Mesendoderm (in vitro differentiated cells): ENCODE measurements at regions not wholly inside any gene's neighbourhood (a gene's known extent, or its start where the extent isn't known, plus 50 kb on each side); places are given as distances from the start of the nearest gene placed in this dataset.
"Not testable (repeated sequence)": the region's sequence is repeated elsewhere in the genome, so short reads cannot be mapped to it uniquely, and the experiment has no call there.

Experiments used
- DNase-seq: peaks from one replicate; pipeline ENCODE4 v3.0.0; 2013
- H2AK5ac ChIP-seq: 2 replicates; pipeline ENCODE4 v1.6.1; 2013; ENCODE audit warnings: low read length, inconsistent platforms
- H2BK120ac ChIP-seq: 2 replicates; pipeline ENCODE4 v1.6.1; 2013; ENCODE audit warnings: low read depth, mild to moderate bottlenecking, low read length, moderate library complexity, mixed read lengths
- H2BK15ac ChIP-seq: replicated peaks from 2 replicates; pipeline ENCODE4 v1.6.1; 2013; ENCODE audit warnings: low read depth, mild to moderate bottlenecking, moderate library complexity
- H2BK5ac ChIP-seq: 2 replicates; pipeline ENCODE4 v1.6.1; 2013; ENCODE audit warnings: low read length, inconsistent platforms
- H3K18ac ChIP-seq: 2 replicates; pipeline ENCODE4 v1.6.1; 2013; ENCODE audit warnings: mild to moderate bottlenecking, low read length, mixed read lengths
- H3K23ac ChIP-seq: one replicate; pipeline ENCODE4 v1.6.1; 2013; ENCODE audit warnings: low read length
- H3K27ac ChIP-seq: 2 replicates; pipeline ENCODE4 v1.5.1; 2013; ENCODE audit warnings: low read depth, mild to moderate bottlenecking, inconsistent platforms, low read length, moderate library complexity
- H3K27me3 ChIP-seq: 2 replicates; pipeline ENCODE4 v1.6.1; 2013; ENCODE audit warnings: low read length, control low read depth, mild to moderate bottlenecking, inconsistent platforms; ENCODE audit not compliant: insufficient read depth, poor library complexity
- H3K36me3 ChIP-seq: 2 replicates; pipeline ENCODE4 v1.6.1; 2013; ENCODE audit warnings: low read length, inconsistent platforms; ENCODE audit not compliant: control insufficient read depth, insufficient read depth
- H3K4ac ChIP-seq: one replicate; pipeline ENCODE4 v1.6.1; 2013; ENCODE audit warnings: low read depth, mild to moderate bottlenecking, low read length, moderate library complexity
- H3K4me1 ChIP-seq: 2 replicates; pipeline ENCODE4 v1.6.1; 2013; ENCODE audit warnings: low read depth, low read length, inconsistent platforms; ENCODE audit not compliant: control insufficient read depth
- H3K4me2 ChIP-seq: 2 replicates; pipeline ENCODE4 v1.6.1; 2013; ENCODE audit warnings: low read length
- H3K4me3 ChIP-seq: 2 replicates; pipeline ENCODE4 v1.5.1; 2013; ENCODE audit warnings: mild to moderate bottlenecking, low read length
- H3K56ac ChIP-seq: one replicate; pipeline ENCODE4 v1.6.1; 2013; ENCODE audit warnings: low read length
- H3K79me1 ChIP-seq: 2 replicates; pipeline ENCODE4 v1.6.1; 2013; ENCODE audit warnings: low read length, inconsistent platforms
- H3K79me2 ChIP-seq: 2 replicates; pipeline ENCODE4 v1.6.1; 2013; ENCODE audit warnings: mild to moderate bottlenecking, low read length; ENCODE audit not compliant: control insufficient read depth, insufficient read depth
- H3K9ac ChIP-seq: 2 replicates; pipeline ENCODE4 v1.6.1; 2013; ENCODE audit warnings: low read length, inconsistent platforms
- H4K5ac ChIP-seq: one replicate; pipeline ENCODE4 v1.6.1; 2013; ENCODE audit warnings: low read length
- H4K8ac ChIP-seq: one replicate; pipeline ENCODE4 v1.6.1; 2013; ENCODE audit warnings: low read depth, mild to moderate bottlenecking, control low read depth, low read length, moderate library complexity
- WGBS: extraction: QIAGEN DNeasy Blood & Tissue Kit; methylation state at CpG from one replicate; pipeline ENCODE4 v1.1.7; 2013; ENCODE audit warnings: low lambda C conversion rate, missing lambda C conversion rate; ENCODE audit not compliant: insufficient coverage; ENCODE audit errors: extremely low coverage; 5-methylcytosine and 5-hydroxymethylcytosine counted together

DNA sequence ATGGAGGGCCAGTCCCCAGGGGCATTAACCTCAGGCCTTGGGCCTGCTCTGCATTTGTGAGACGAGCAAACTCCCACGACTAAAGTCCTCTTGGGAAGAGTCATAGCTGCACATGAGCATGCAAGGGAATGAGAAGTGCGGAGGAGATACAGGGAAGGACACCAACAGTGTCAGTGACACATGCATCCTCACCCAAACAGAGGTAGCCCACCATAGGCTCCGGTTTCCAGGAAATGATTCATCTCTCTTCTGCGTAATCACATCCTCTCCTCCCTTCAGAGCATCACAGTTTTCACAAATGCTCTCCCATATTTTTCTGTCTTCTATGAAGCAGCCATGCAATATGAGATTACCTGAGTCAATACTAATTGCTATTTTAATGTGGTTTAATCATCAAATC is 725.7 kb upstream of the GOT2 start:
- Histone ChIP-seq H2BK5ac (no peak overlapping the region), H3K4me1 (no peaks in the 10 kb centered on the region), H4K8ac (no peak overlapping the region), H2BK15ac (no peak overlapping the region), H3K56ac (no peak overlapping the region), H3K9ac (no peak overlapping the region), H4K5ac (no peak overlapping the region), H3K4ac (no peak overlapping the region), H3K18ac (no peak overlapping the region), H2BK120ac (no peak overlapping the region), H3K4me2 (no peak overlapping the region), H3K27me3 (no peaks in the 10 kb centered on the region), H3K27ac (no peak overlapping the region), H3K23ac (no peak overlapping the region), H2AK5ac (no peak overlapping the region), H3K36me3 (no peaks in the 10 kb centered on the region), H3K4me3 (no peak overlapping the region), H3K79me2 (no peaks in the 10 kb centered on the region), H3K79me1 (no peaks in the 10 kb centered on the region)
- WGBS = no CpG with 5 or more reads among the region's 5 CpGs
- no peak for DNase-seq

DNA sequence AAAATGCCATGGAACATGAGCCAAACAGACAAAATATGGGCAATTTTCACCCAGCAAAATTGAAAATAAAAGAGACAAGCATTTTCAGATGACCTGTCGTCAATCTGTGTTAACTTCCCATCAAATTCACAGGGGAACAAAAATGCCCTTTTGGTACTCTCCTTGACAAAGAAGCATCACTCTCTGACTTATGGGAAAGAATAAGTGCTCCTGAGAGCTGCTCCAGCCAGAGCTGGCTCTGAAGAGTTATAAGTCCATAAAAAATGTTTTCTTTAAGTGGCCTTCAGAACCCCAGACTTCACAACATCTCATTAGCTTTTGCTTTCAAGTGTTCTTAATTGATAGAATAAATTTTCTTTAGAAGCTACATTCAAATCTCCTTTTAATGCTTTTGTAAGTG is 721.4 kb upstream of the GOT2 start:
- H3K4me3 ChIP-seq = no peak overlapping the region
- no peak overlapping the region for H2BK120ac ChIP-seq
- no peak overlapping the region for H3K56ac ChIP-seq
- H2AK5ac ChIP-seq = no peak overlapping the region
- H3K79me1 ChIP-seq = no peaks in the 10 kb centered on the region
- H3K4me1 ChIP-seq = no peaks in the 10 kb centered on the region
- no peak overlapping the region for H3K18ac ChIP-seq
- no peak overlapping the region for H4K8ac ChIP-seq
- no peaks in the 10 kb centered on the region for H3K27me3 ChIP-seq
- H2BK5ac ChIP-seq = no peak overlapping the region
- no CpG with 5 or more reads among the region's 1 CpG for WGBS
- no peak overlapping the region for H4K5ac ChIP-seq
- no peaks in the 10 kb centered on the region for H3K36me3 ChIP-seq
- H3K23ac ChIP-seq = no peak overlapping the region
- H3K79me2 ChIP-seq = no peaks in the 10 kb centered on the region
- no peak overlapping the region for H2BK15ac ChIP-seq
- no peak overlapping the region for H3K9ac ChIP-seq
- no peak overlapping the region for H3K4ac ChIP-seq
- H3K4me2 ChIP-seq = no peak overlapping the region
- no peak for DNase-seq
- no peak overlapping the region for H3K27ac ChIP-seq

DNA sequence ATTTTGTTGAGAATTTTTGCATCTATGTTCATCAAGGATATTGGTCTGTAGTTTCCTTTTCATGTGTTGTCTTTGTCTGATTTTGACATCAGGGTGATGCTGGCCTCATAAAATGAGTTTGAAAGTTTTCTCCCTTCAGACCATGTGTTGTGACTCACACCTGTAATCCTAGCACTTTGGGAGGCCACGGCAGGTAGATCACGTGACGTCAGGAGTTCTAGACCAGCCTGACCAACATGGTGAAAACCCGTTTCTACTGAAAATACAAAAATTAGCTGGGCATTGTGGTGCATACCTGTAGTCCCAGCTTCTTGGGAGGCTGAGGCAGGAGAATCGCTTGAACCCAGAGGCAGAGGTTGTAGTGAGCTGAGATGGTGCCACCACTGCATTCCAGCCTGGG is 716.4 kb upstream of the GOT2 start:
- not testable (repeated sequence) for H3K9ac ChIP-seq

DNA sequence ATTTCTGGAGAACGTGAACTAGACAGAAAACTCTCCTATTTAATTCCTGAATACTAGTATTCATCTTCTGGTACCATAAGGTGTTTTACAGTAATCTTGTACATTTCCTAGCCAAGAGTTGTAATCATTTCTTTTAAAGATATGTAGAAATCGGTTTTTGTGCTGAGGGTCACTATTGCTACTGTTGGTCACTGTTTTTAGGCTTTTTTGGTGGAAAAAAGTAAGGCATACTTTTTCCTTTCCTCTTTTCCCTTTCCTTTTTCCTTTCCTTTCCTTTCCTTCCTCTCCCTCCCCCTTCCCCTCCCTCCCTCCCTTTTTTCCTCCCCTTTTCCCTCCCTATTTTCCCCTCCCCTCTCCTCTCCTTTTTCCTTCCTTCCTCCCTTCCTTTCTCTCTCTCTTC is 706.4 kb upstream of the GOT2 start:
- WGBS = no CpG with 5 or more reads among the region's 2 CpGs
- no peak overlapping the region for H4K8ac ChIP-seq
- no peak for DNase-seq

More for the DNA sequence above, 716.4 kb upstream of the GOT2 start:
- not testable (repeated sequence) for H4K8ac ChIP-seq, H3K27me3 ChIP-seq, H3K79me2 ChIP-seq, H3K27ac ChIP-seq, H3K4me3 ChIP-seq, H3K36me3 ChIP-seq, H4K5ac ChIP-seq, H3K56ac ChIP-seq, H3K79me1 ChIP-seq, H3K18ac ChIP-seq, H3K4ac ChIP-seq, H2BK15ac ChIP-seq, H3K23ac ChIP-seq, H2BK120ac ChIP-seq, DNase-seq, H2BK5ac ChIP-seq, H2AK5ac ChIP-seq, H3K4me2 ChIP-seq, H3K4me1 ChIP-seq
- WGBS = no CpG with 5 or more reads among the region's 5 CpGs

DNA sequence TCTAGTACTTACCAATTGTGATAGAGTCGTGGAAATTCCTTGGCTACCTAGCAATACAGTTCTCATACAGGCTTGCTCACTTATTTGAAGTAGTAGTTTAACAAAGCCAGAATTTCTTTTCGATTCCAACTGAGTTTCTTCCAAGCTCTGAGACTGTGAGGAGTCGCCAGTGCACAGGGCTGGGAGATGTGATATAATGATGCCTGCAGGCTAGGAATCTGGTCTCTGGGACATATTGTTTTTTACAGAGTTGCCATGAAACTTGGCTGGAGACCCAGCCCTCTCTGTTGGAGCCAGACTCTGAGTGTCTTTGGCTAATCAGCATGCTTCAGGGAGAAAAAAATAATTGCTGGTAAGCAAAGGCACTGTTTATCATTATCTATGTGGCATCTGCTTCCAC is 698.8 kb upstream of the GOT2 start:
- Histone ChIP-seq H3K18ac (no peak overlapping the region), H4K8ac (no peak overlapping the region), H3K56ac (no peak overlapping the region), H2AK5ac (no peak overlapping the region), H3K4me2 (no peak overlapping the region), H3K36me3 (no peaks in the 10 kb centered on the region), H3K79me1 (no peaks in the 10 kb centered on the region), H3K4me1 (no peaks in the 10 kb centered on the region), H2BK5ac (no peak overlapping the region), H3K23ac (no peak overlapping the region), H3K27me3 (no peaks in the 10 kb centered on the region), H3K27ac (no peak overlapping the region), H3K4ac (no peak overlapping the region), H3K4me3 (no peak overlapping the region), H3K79me2 (no peaks in the 10 kb centered on the region), H4K5ac (no peak overlapping the region), H2BK15ac (no peak overlapping the region), H3K9ac (no peak overlapping the region), H2BK120ac (no peak overlapping the region)
- WGBS = no CpG with 5 or more reads among the region's 3 CpGs
- no peak for DNase-seq

More for the DNA sequence above, 706.4 kb upstream of the GOT2 start:
- no peaks in the 10 kb centered on the region for H3K79me2 ChIP-seq
- H2BK5ac ChIP-seq = no peak overlapping the region
- H2BK120ac ChIP-seq = no peak overlapping the region
- H3K27ac ChIP-seq = no peak overlapping the region
- no peak overlapping the region for H3K18ac ChIP-seq
- H2BK15ac ChIP-seq = no peak overlapping the region
- H2AK5ac ChIP-seq = no peak overlapping the region
- no peak overlapping the region for H3K4me3 ChIP-seq
- no peak overlapping the region for H4K5ac ChIP-seq
- H3K4ac ChIP-seq = no peak overlapping the region
- H3K23ac ChIP-seq = no peak overlapping the region
- H3K9ac ChIP-seq = no peak overlapping the region
- H3K4me1 ChIP-seq = no peaks in the 10 kb centered on the region
- H3K36me3 ChIP-seq = no peaks in the 10 kb centered on the region
- H3K27me3 ChIP-seq = no peaks in the 10 kb centered on the region
- no peak overlapping the region for H3K56ac ChIP-seq
- no peaks in the 10 kb centered on the region for H3K79me1 ChIP-seq
- no peak overlapping the region for H3K4me2 ChIP-seq

DNA sequence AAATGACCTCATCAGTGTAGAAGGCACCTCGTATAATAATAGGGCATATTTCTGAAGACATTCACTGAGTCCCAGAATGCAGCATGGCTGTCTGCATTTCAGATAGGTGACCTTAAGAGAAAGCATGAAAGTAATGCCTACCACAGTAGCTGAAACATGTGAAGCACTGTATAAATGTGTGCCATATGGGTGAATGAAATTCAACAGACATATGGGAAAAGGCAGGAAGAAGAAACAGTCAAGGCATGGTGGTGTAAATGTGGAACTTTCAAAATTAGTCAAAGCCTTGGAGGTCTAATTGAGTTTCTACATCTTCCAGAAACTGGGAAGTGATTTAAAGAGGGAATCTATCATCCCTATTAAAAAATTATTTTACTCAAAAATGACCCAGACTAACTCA is 698.2 kb upstream of the GOT2 start:
- Histone ChIP-seq H3K79me2 (no peaks in the 10 kb centered on the region), H3K36me3 (no peaks in the 10 kb centered on the region), H3K23ac (no peak overlapping the region), H3K79me1 (no peaks in the 10 kb centered on the region), H3K9ac (no peak overlapping the region), H2AK5ac (no peak overlapping the region), H3K4me3 (no peak overlapping the region), H3K4me2 (no peak overlapping the region), H2BK120ac (no peak overlapping the region), H4K8ac (no peak overlapping the region), H3K18ac (no peak overlapping the region), H3K4ac (no peak overlapping the region), H3K27me3 (no peaks in the 10 kb centered on the region), H2BK5ac (no peak overlapping the region), H3K4me1 (no peaks in the 10 kb centered on the region), H3K27ac (no peak overlapping the region), H3K56ac (no peak overlapping the region), H2BK15ac (no peak overlapping the region), H4K5ac (no peak overlapping the region)
- no CpG with 5 or more reads among the region's 1 CpG for WGBS
- DNase-seq = no peak
